ENCODE measurements at regions not wholly inside any gene's neighbourhood (a gene's known extent, or its start where the extent isn't known, plus 50 kb on each side); places are given as distances from the start of the nearest gene placed in this dataset.

DNA sequence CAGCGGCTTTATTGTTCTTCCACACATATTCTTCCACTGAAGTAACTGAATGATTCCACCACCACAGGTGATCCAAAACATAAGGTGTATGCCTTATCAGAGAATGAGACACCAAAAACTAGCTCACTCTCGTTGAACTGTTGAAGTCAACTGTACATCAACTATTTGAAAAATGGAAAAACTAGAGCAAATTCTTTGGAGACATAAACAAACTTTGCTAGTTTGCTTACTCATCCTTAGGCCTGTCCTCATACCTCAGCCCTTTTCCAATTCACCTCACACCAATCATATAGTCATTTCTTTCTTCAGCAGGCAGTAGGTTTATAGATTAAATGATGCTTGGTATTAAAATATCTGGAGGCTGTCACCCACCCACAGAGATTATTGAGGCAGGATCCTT, 77.1 kb upstream of the RNF217 start:
- no peaks in the 10 kb centered on the region for H3K27me3 ChIP-seq (ENCODE audit: insufficient read depth, low read length, poor library complexity)
- no peak overlapping the region for H3K9ac ChIP-seq (ENCODE audit: low read length)
- H3K18ac ChIP-seq (ENCODE audit: low read length) = no peak overlapping the region
- no peaks in the 10 kb centered on the region for H3K79me1 ChIP-seq (ENCODE audit: low read length)
- H3K36me3 ChIP-seq (ENCODE audit: control insufficient read depth, insufficient read depth, low read length) = no peaks in the 10 kb centered on the region
- no peaks in the 10 kb centered on the region for H3K79me2 ChIP-seq (ENCODE audit: control insufficient read depth, insufficient read depth, low read length)
- no peak overlapping the region for H2AK5ac ChIP-seq (ENCODE audit: low read length)
- H3K27ac ChIP-seq (ENCODE audit: low read depth, low read length) = no peak overlapping the region
- H3K4me2 ChIP-seq (ENCODE audit: low read length) = no peak overlapping the region
- H2BK15ac ChIP-seq (replicated peaks; ENCODE audit: low read depth) = no peak overlapping the region
- no peak overlapping the region for H2BK120ac ChIP-seq (ENCODE audit: low read depth, low read length)
- no peak overlapping the region for H3K56ac ChIP-seq (ENCODE audit: low read length)
- H3K4ac ChIP-seq (ENCODE audit: low read depth, low read length) = no peak overlapping the region
- H4K8ac ChIP-seq (ENCODE audit: low read depth, low read length) = no peak overlapping the region
- no peak for DNase-seq
- no peak overlapping the region for H2BK5ac ChIP-seq (ENCODE audit: low read length)
- no peak overlapping the region for H3K23ac ChIP-seq (ENCODE audit: low read length)
- peaks cover 1% of the 10 kb centered on the region for H3K4me1 ChIP-seq (ENCODE audit: control insufficient read depth, low read depth, low read length)
- H3K4me3 ChIP-seq (ENCODE audit: low read length) = no peak overlapping the region
- no CpG with 5 or more reads among the region's 2 CpGs for WGBS (ENCODE audit: extremely low coverage, insufficient coverage, low lambda C conversion rate)
- no peak overlapping the region for H4K5ac ChIP-seq (ENCODE audit: low read length)

DNA sequence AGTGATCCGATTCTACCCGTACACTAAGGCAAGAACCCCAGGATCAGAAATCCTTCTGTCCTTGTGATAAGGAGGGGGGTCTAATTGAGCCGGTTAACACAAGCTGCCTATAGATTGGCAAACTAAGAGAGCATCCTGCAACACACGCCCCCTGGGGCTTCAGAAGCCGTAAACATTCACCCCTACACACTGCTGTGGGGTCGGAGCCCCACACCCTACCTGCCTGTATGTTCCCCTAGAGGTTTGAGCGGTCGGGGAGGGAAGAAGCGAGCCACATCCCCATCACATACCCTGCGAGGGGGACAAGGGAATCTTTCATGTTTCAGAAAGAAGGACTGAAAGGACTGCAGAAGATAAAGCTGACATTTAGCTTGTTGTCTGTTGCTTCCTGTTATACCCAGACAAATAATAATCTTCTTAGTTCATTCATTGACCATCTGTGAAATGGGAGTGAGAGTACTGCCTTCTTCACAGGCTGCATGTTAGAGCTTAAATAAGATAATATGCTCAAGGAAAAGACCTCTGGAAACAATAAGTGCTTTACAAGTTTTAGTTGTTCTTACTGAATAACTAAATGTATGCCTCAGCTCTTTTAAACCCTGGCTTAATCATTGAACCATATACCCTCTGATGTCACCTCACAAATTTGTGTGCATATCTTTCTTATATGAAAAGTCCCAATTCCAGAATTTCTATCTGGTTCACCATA, 74.2 kb upstream of the RNF217 start:
- no peak overlapping the region for H3K27ac ChIP-seq (ENCODE audit: low read depth, low read length)
- no CpG with 5 or more reads among the region's 10 CpGs for WGBS (ENCODE audit: extremely low coverage, insufficient coverage, low lambda C conversion rate)
- H2BK15ac ChIP-seq (replicated peaks; ENCODE audit: low read depth) = no peak overlapping the region
- no peak overlapping the region for H3K18ac ChIP-seq (ENCODE audit: low read length)
- H3K4me1 ChIP-seq (ENCODE audit: control insufficient read depth, low read depth, low read length) = peaks cover 1% of the 10 kb centered on the region
- no peak overlapping the region for H3K4me3 ChIP-seq (ENCODE audit: low read length)
- no peak overlapping the region for H2BK5ac ChIP-seq (ENCODE audit: low read length)
- no peak for DNase-seq
- no peak overlapping the region for H3K23ac ChIP-seq (ENCODE audit: low read length)
- H3K36me3 ChIP-seq (ENCODE audit: control insufficient read depth, insufficient read depth, low read length) = no peaks in the 10 kb centered on the region
- no peak overlapping the region for H3K4ac ChIP-seq (ENCODE audit: low read depth, low read length)
- H3K27me3 ChIP-seq (ENCODE audit: insufficient read depth, low read length, poor library complexity) = no peaks in the 10 kb centered on the region
- no peak overlapping the region for H3K9ac ChIP-seq (ENCODE audit: low read length)
- H3K79me2 ChIP-seq (ENCODE audit: control insufficient read depth, insufficient read depth, low read length) = no peaks in the 10 kb centered on the region
- H4K8ac ChIP-seq (ENCODE audit: low read depth, low read length) = no peak overlapping the region
- no peak overlapping the region for H3K4me2 ChIP-seq (ENCODE audit: low read length)
- no peak overlapping the region for H3K56ac ChIP-seq (ENCODE audit: low read length)
- H3K79me1 ChIP-seq (ENCODE audit: low read length) = no peaks in the 10 kb centered on the region
- H2AK5ac ChIP-seq (ENCODE audit: low read length) = no peak overlapping the region
- no peak overlapping the region for H2BK120ac ChIP-seq (ENCODE audit: low read depth, low read length)
- no peak overlapping the region for H4K5ac ChIP-seq (ENCODE audit: low read length)

- Histone ChIP-seq H4K5ac (ENCODE audit: low read length) (no peak overlapping the region), H3K79me1 (ENCODE audit: low read length) (no peaks in the 10 kb centered on the region), H4K8ac (ENCODE audit: low read depth, low read length) (no peak overlapping the region), H3K4me1 (ENCODE audit: control insufficient read depth, low read depth, low read length) (peaks cover 1% of the 10 kb centered on the region), H2BK120ac (ENCODE audit: low read depth, low read length) (no peak overlapping the region), H3K9ac (ENCODE audit: low read length) (no peak overlapping the region), H3K4ac (ENCODE audit: low read depth, low read length) (no peak overlapping the region), H2BK15ac (replicated peaks; ENCODE audit: low read depth) (no peak overlapping the region), H3K27ac (ENCODE audit: low read depth, low read length) (peak overlapping the region; percentile 45), H3K23ac (ENCODE audit: low read length) (no peak overlapping the region), H3K18ac (ENCODE audit: low read length) (no peak overlapping the region), H3K36me3 (ENCODE audit: control insufficient read depth, insufficient read depth, low read length) (no peaks in the 10 kb centered on the region), H3K4me3 (ENCODE audit: low read length) (no peak overlapping the region), H2AK5ac (ENCODE audit: low read length) (no peak overlapping the region), H3K79me2 (ENCODE audit: control insufficient read depth, insufficient read depth, low read length) (no peaks in the 10 kb centered on the region), H3K4me2 (ENCODE audit: low read length) (no peak overlapping the region), H3K56ac (ENCODE audit: low read length) (no peak overlapping the region), H3K27me3 (ENCODE audit: insufficient read depth, low read length, poor library complexity) (no peaks in the 10 kb centered on the region), H2BK5ac (ENCODE audit: low read length) (no peak overlapping the region)
- WGBS (ENCODE audit: extremely low coverage, insufficient coverage, low lambda C conversion rate) = no CpG with 5 or more reads among the region's 5 CpGs
- peak; percentile 41 for DNase-seq
Observed at GRCh38 chr6:124888581-124889371, 73.5 kb upstream of the RNF217 start.

- H4K5ac ChIP-seq (ENCODE audit: low read length) = no peak overlapping the region
- H2AK5ac ChIP-seq (ENCODE audit: low read length) = no peak overlapping the region
- H2BK5ac ChIP-seq (ENCODE audit: low read length) = no peak overlapping the region
- H3K9ac ChIP-seq (ENCODE audit: low read length) = no peak overlapping the region
- H2BK15ac ChIP-seq (replicated peaks; ENCODE audit: low read depth) = no peak overlapping the region
- H3K18ac ChIP-seq (ENCODE audit: low read length) = no peak overlapping the region
- no peaks in the 10 kb centered on the region for H3K4me1 ChIP-seq (ENCODE audit: control insufficient read depth, low read depth, low read length)
- no peak overlapping the region for H3K4me2 ChIP-seq (ENCODE audit: low read length)
- no peak overlapping the region for H3K23ac ChIP-seq (ENCODE audit: low read length)
- no peak for DNase-seq
- no peak overlapping the region for H3K56ac ChIP-seq (ENCODE audit: low read length)
- H3K79me2 ChIP-seq (ENCODE audit: control insufficient read depth, insufficient read depth, low read length) = no peaks in the 10 kb centered on the region
- H2BK120ac ChIP-seq (ENCODE audit: low read depth, low read length) = no peak overlapping the region
- no peak overlapping the region for H3K4ac ChIP-seq (ENCODE audit: low read depth, low read length)
- H4K8ac ChIP-seq (ENCODE audit: low read depth, low read length) = no peak overlapping the region
- H3K27me3 ChIP-seq (ENCODE audit: insufficient read depth, low read length, poor library complexity) = no peaks in the 10 kb centered on the region
- no peaks in the 10 kb centered on the region for H3K79me1 ChIP-seq (ENCODE audit: low read length)
- H3K27ac ChIP-seq (ENCODE audit: low read depth, low read length) = no peak overlapping the region
- no peaks in the 10 kb centered on the region for H3K36me3 ChIP-seq (ENCODE audit: control insufficient read depth, insufficient read depth, low read length)
- H3K4me3 ChIP-seq (ENCODE audit: low read length) = no peak overlapping the region
Observed at GRCh38 chr6:124901084-124901483, 61.2 kb upstream of the RNF217 start.

DNA sequence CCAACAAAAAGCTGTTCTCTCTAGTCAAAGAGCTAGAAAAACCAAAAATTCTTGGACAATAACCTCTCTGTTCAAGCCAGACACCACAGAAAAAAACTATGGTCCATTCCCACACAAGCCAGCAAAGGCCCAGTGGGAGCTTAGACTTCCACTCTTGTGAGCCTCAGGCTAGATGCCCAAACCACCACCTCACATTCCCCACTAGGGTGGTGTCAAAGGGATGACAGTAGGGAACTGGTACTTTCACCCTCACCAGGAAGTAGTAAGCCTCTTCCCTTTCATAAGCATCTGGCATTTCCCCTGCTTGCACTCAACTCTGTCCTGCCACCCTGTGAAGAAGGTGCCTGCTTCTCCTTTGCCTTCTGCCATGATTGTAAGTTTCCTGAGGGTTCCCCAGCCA, 58.4 kb upstream of the RNF217 start:
- H3K36me3 ChIP-seq (ENCODE audit: control insufficient read depth, insufficient read depth, low read length) = no peaks in the 10 kb centered on the region
- H3K27ac ChIP-seq (ENCODE audit: low read depth, low read length) = no peak overlapping the region
- no peak overlapping the region for H3K23ac ChIP-seq (ENCODE audit: low read length)
- DNase-seq = no peak
- no peak overlapping the region for H3K18ac ChIP-seq (ENCODE audit: low read length)
- H3K9ac ChIP-seq (ENCODE audit: low read length) = no peak overlapping the region
- H3K4me3 ChIP-seq (ENCODE audit: low read length) = no peak overlapping the region
- H2AK5ac ChIP-seq (ENCODE audit: low read length) = no peak overlapping the region
- no peaks in the 10 kb centered on the region for H3K79me1 ChIP-seq (ENCODE audit: low read length)
- no peaks in the 10 kb centered on the region for H3K79me2 ChIP-seq (ENCODE audit: control insufficient read depth, insufficient read depth, low read length)
- no peak overlapping the region for H3K4ac ChIP-seq (ENCODE audit: low read depth, low read length)
- H2BK5ac ChIP-seq (ENCODE audit: low read length) = no peak overlapping the region
- H3K56ac ChIP-seq (ENCODE audit: low read length) = no peak overlapping the region
- H3K4me1 ChIP-seq (ENCODE audit: control insufficient read depth, low read depth, low read length) = no peaks in the 10 kb centered on the region
- no peak overlapping the region for H4K8ac ChIP-seq (ENCODE audit: low read depth, low read length)
- no peak overlapping the region for H2BK15ac ChIP-seq (replicated peaks; ENCODE audit: low read depth)
- H3K27me3 ChIP-seq (ENCODE audit: insufficient read depth, low read length, poor library complexity) = no peaks in the 10 kb centered on the region
- no peak overlapping the region for H3K4me2 ChIP-seq (ENCODE audit: low read length)
- no peak overlapping the region for H2BK120ac ChIP-seq (ENCODE audit: low read depth, low read length)
- H4K5ac ChIP-seq (ENCODE audit: low read length) = no peak overlapping the region

- H2BK5ac ChIP-seq (ENCODE audit: low read length) = no peak overlapping the region
- no peaks in the 10 kb centered on the region for H3K27me3 ChIP-seq (ENCODE audit: insufficient read depth, low read length, poor library complexity)
- H3K56ac ChIP-seq (ENCODE audit: low read length) = no peak overlapping the region
- no peak overlapping the region for H4K8ac ChIP-seq (ENCODE audit: low read depth, low read length)
- no peak overlapping the region for H3K27ac ChIP-seq (ENCODE audit: low read depth, low read length)
- H2AK5ac ChIP-seq (ENCODE audit: low read length) = no peak overlapping the region
- H3K4me2 ChIP-seq (ENCODE audit: low read length) = no peak overlapping the region
- DNase-seq = no peak
- no peak overlapping the region for H3K4ac ChIP-seq (ENCODE audit: low read depth, low read length)
- H3K4me1 ChIP-seq (ENCODE audit: control insufficient read depth, low read depth, low read length) = no peaks in the 10 kb centered on the region
- H3K79me1 ChIP-seq (ENCODE audit: low read length) = no peaks in the 10 kb centered on the region
- H2BK15ac ChIP-seq (replicated peaks; ENCODE audit: low read depth) = no peak overlapping the region
- no CpG with 5 or more reads among the region's 1 CpG for WGBS (ENCODE audit: extremely low coverage, insufficient coverage, low lambda C conversion rate)
- H3K9ac ChIP-seq (ENCODE audit: low read length) = no peak overlapping the region
- no peak overlapping the region for H3K18ac ChIP-seq (ENCODE audit: low read length)
- H3K79me2 ChIP-seq (ENCODE audit: control insufficient read depth, insufficient read depth, low read length) = no peaks in the 10 kb centered on the region
- H3K23ac ChIP-seq (ENCODE audit: low read length) = no peak overlapping the region
- H3K4me3 ChIP-seq (ENCODE audit: low read length) = no peak overlapping the region
- H3K36me3 ChIP-seq (ENCODE audit: control insufficient read depth, insufficient read depth, low read length) = no peaks in the 10 kb centered on the region
- H4K5ac ChIP-seq (ENCODE audit: low read length) = no peak overlapping the region
- H2BK120ac ChIP-seq (ENCODE audit: low read depth, low read length) = no peak overlapping the region
Observed at GRCh38 chr6:124907596-124907995, 54.6 kb upstream of the RNF217 start.
